Left colon (tissue), 2 donors: ENCODE measurements at regions not wholly inside any gene's neighbourhood (a gene's known extent, or its start where the extent isn't known, plus 50 kb on each side); places are given as distances from the start of the nearest gene placed in this dataset.

Experiments used
- ATAC-seq: fragments of 200-7000 bp; cut with Tn5 transposase; one replicate; pipeline ENCODE4 v1.9.1; 2020; ENCODE audit warnings: mild to moderate bottlenecking, moderate library complexity
- DNase-seq, 2 donors: peaks; one replicate each; pipeline ENCODE4 v3.0.0-alpha.2; 2020
- intact Hi-C, 2 donors: fragments of 100-400 bp; cut with DNase I in 1 of 2; cut with micrococcal nuclease in 1 of 2; formaldehyde crosslinking; loops; one replicate each; pipeline versions ENCODE4 v1.11.2 to v1.14.0; 2022; cut with DNase I, micrococcal nuclease
- donor health status: DM: no; HTN: no; CAD: no.
- donor health status: DM: yes; HTN: yes; CAD: no.

- intact Hi-C loops = no loop called here
- no peak for ATAC-seq
- no peak for DNase-seq
These were observed 60.2 kb downstream of the PDE6H start for GRCh38 chr12:15033029-15033428.

- intact Hi-C loops = no loop called here
- no peak for DNase-seq
- ATAC-seq = no peak
These were observed 60.8 kb downstream of the PDE6H start for GRCh38 chr12:15033641-15034040.

GRCh38 chr12:15035185-15035584 is 62.3 kb downstream of the PDE6H start:
- intact Hi-C loops = no loop called here
- DNase-seq (no peak), ATAC-seq (no peak)

GRCh38 chr12:15037091-15037687 is 64.3 kb downstream of the PDE6H start:
- intact Hi-C loops = no loop called here
- DNase-seq (no peak), ATAC-seq (no peak)

GRCh38 chr12:15038137-15038536 is 65.3 kb downstream of the PDE6H start:
- ATAC-seq (no peak), DNase-seq (no peak)
- intact Hi-C loops = no loop called here

GRCh38 chr12:15044471-15044870 is 71.6 kb downstream of the PDE6H start:
- ATAC-seq (no peak), DNase-seq (no peak)
- intact Hi-C loops = no loop called here

- ATAC-seq = no peak
- no peak for DNase-seq
- intact Hi-C loops = no loop called here
These were observed 72.6 kb downstream of the PDE6H start for GRCh38 chr12:15045451-15045850.

GRCh38 chr12:15047611-15048010 is 74.8 kb downstream of the PDE6H start:
- DNase-seq = no peak
- ATAC-seq = no peak
- intact Hi-C loops = no loop called here

- ATAC-seq (no peak), DNase-seq (no peak)
- intact Hi-C loops = no loop called here
These were observed 76.8 kb downstream of the PDE6H start for GRCh38 chr12:15049461-15050153.

- intact Hi-C loops = loop anchor here in 1 of 2 donors (1.0 kb wide), 1 partner anchor 39 kb away; no protein-coding TSS in a partner anchor
- DNase-seq (no peak), ATAC-seq (no peak)
These were observed 77.8 kb downstream of the PDE6H start for GRCh38 chr12:15050659-15051058.

GRCh38 chr12:15052691-15053090 is 79.8 kb downstream of the PDE6H start:
- intact Hi-C loops = no loop called here
- ATAC-seq (no peak), DNase-seq (no peak)

GRCh38 chr12:15056218-15056617 is 83.4 kb downstream of the PDE6H start:
- no peak for ATAC-seq
- DNase-seq = no peak
- intact Hi-C loops = no loop called here
